Large intestine (tissue), 3 donors: ENCODE measurements at regions not wholly inside any gene's neighbourhood (a gene's known extent, or its start where the extent isn't known, plus 50 kb on each side); places are given as distances from the start of the nearest gene placed in this dataset.

ENCODE experiments used
- DNase-seq, 2 donors: peaks; one replicate each; pipeline versions ENCODE4 v3.0.0 to v3.0.0-alpha.2; 2013
- H3K27ac ChIP-seq: one replicate; pipeline ENCODE4 v1.5.1; 2013; ENCODE audit warnings: low read length
- H3K27me3 ChIP-seq: 2 replicates; pipeline ENCODE4 v1.6.1; 2013; ENCODE audit warnings: low read length; ENCODE audit not compliant: control insufficient read depth, insufficient read depth
- H3K36me3 ChIP-seq: 2 replicates; pipeline ENCODE4 v1.6.1; 2013; ENCODE audit warnings: low read length; ENCODE audit not compliant: control insufficient read depth, insufficient read depth
- H3K4me1 ChIP-seq: one replicate; pipeline ENCODE4 v1.6.1; 2013; ENCODE audit warnings: low read length; ENCODE audit not compliant: control insufficient read depth, insufficient read depth
- H3K4me3 ChIP-seq: one replicate; pipeline ENCODE4 v1.5.1; 2013; ENCODE audit warnings: low read length
- H3K9me3 ChIP-seq: one replicate; pipeline ENCODE4 v1.6.1; 2013; ENCODE audit warnings: mild to moderate bottlenecking, low read depth, low read length, moderate library complexity; ENCODE audit not compliant: control insufficient read depth
- WGBS: methylation state at CpG from one replicate; pipeline ENCODE4 v1.1.5; 2013; ENCODE audit warnings: low lambda C conversion rate; ENCODE audit not compliant: insufficient coverage; 5-methylcytosine and 5-hydroxymethylcytosine counted together

GRCh38 chr13:57036290-57036689 is 104.4 kb upstream of the PRR20A start:
- WGBS, result 100% methylated on average over 1 of the region's 4 CpGs
- Histone ChIP-seq H3K27ac (no peak overlapping the region), H3K9me3 (no peaks in the 10 kb centered on the region), H3K4me1 (no peaks in the 10 kb centered on the region), H3K4me3 (no peak overlapping the region), H3K36me3 (no peaks in the 10 kb centered on the region), H3K27me3 (no peaks in the 10 kb centered on the region)
- DNase-seq, result no peak

GRCh38 chr13:57044910-57045309 is 95.8 kb upstream of the PRR20A start:
- no peak for DNase-seq
- Histone ChIP-seq H3K27ac (no peak overlapping the region), H3K4me1 (no peaks in the 10 kb centered on the region), H3K4me3 (no peak overlapping the region), H3K27me3 (no peaks in the 10 kb centered on the region), H3K36me3 (no peaks in the 10 kb centered on the region), H3K9me3 (peaks cover 3% of the 10 kb centered on the region)
- no CpG with 5 or more reads among the region's 1 CpG for WGBS

GRCh38 chr13:57045826-57046546 is 94.7 kb upstream of the PRR20A start:
- no CpG with 5 or more reads among the region's 5 CpGs for whole genome bisulfite sequencing
- Histone ChIP-seq H3K9me3 (peaks cover 3% of the 10 kb centered on the region), H3K36me3 (no peaks in the 10 kb centered on the region), H3K27me3 (no peaks in the 10 kb centered on the region), H3K27ac (peak overlapping the region; percentile 27), H3K4me3 (no peak overlapping the region), H3K4me1 (no peaks in the 10 kb centered on the region)
- DNase-seq, result peak; percentile 82 to 89

GRCh38 chr13:57056601-57057180 is 84.0 kb upstream of the PRR20A start:
- Histone ChIP-seq H3K9me3 (no peaks in the 10 kb centered on the region), H3K4me1 (no peaks in the 10 kb centered on the region), H3K4me3 (no peak overlapping the region), H3K36me3 (no peaks in the 10 kb centered on the region), H3K27me3 (no peaks in the 10 kb centered on the region), H3K27ac (no peak overlapping the region)
- no peak for DNase-seq
- 72% methylated on average over 2 of the region's 5 CpGs for WGBS

- no peak overlapping the region for H3K4me3 ChIP-seq
- WGBS, result no CpG with 5 or more reads among the region's 5 CpGs
- H3K36me3 ChIP-seq, result no peaks in the 10 kb centered on the region
- H3K27ac ChIP-seq, result no peak overlapping the region
- no peak for DNase-seq
- no peaks in the 10 kb centered on the region for H3K9me3 ChIP-seq
- H3K4me1 ChIP-seq, result no peaks in the 10 kb centered on the region
- H3K27me3 ChIP-seq, result no peaks in the 10 kb centered on the region
These were observed 77.7 kb upstream of the PRR20A start for GRCh38 chr13:57063007-57063406.

- H3K27me3 ChIP-seq, result no peaks in the 10 kb centered on the region
- WGBS, result 80% methylated on average over 1 of the region's 2 CpGs
- H3K4me1 ChIP-seq, result no peaks in the 10 kb centered on the region
- no peaks in the 10 kb centered on the region for H3K36me3 ChIP-seq
- no peak overlapping the region for H3K4me3 ChIP-seq
- no peak for DNase-seq
- H3K9me3 ChIP-seq, result no peaks in the 10 kb centered on the region
- no peak overlapping the region for H3K27ac ChIP-seq
These were observed 66.7 kb upstream of the PRR20A start for GRCh38 chr13:57073983-57074382.

GRCh38 chr13:57075588-57075987 is 65.1 kb upstream of the PRR20A start:
- H3K27ac ChIP-seq, result no peak overlapping the region
- H3K4me3 ChIP-seq, result no peak overlapping the region
- no peaks in the 10 kb centered on the region for H3K27me3 ChIP-seq
- H3K9me3 ChIP-seq, result no peaks in the 10 kb centered on the region
- WGBS, result 100% methylated on average over 1 of the region's 2 CpGs
- H3K4me1 ChIP-seq, result no peaks in the 10 kb centered on the region
- DNase-seq, result no peak
- no peaks in the 10 kb centered on the region for H3K36me3 ChIP-seq

- Histone ChIP-seq H3K27me3 (no peaks in the 10 kb centered on the region), H3K9me3 (no peaks in the 10 kb centered on the region), H3K27ac (no peak overlapping the region), H3K4me1 (no peaks in the 10 kb centered on the region), H3K4me3 (no peak overlapping the region), H3K36me3 (no peaks in the 10 kb centered on the region)
- peak in 1 of 2 donors; percentile 4 for DNase-seq
- WGBS, result 60% methylated on average over 1 of the region's 2 CpGs
These were observed 53.7 kb upstream of the PRR20A start for GRCh38 chr13:57087006-57087405.
